Germinal center (tissue), 1 donor: ENCODE measurements at regions not wholly inside any gene's neighbourhood (a gene's known extent, or its start where the extent isn't known, plus 50 kb on each side); places are given as distances from the start of the nearest gene placed in this dataset.
A peak's percentile ranks its signal among the peaks of the same experiment; 100 is the strongest.
"Not testable (repeated sequence)": the region's sequence is repeated elsewhere in the genome, so short reads cannot be mapped to it uniquely, and the experiment has no call there.

Source experiments
- DNase-seq: peaks from one replicate; pipeline ENCODE4 v3.0.0; 2012; ENCODE audit warnings: mixed read lengths, low spot score

- no peak for DNase-seq
Observed at GRCh38 chr13:78139765-78140164, 221.1 kb upstream of the EDNRB start.

GRCh38 chr13:78138756-78139155, 220.1 kb upstream of the EDNRB start:
- no peak for DNase-seq

- peak; percentile 25 for DNase-seq
Observed at GRCh38 chr13:78137404-78138142, 218.9 kb upstream of the EDNRB start.

- no peak for DNase-seq
Observed at GRCh38 chr13:78136966-78137365, 218.3 kb upstream of the EDNRB start.

- no peak for DNase-seq
Observed at GRCh38 chr13:78133511-78133910, 214.9 kb upstream of the EDNRB start.

GRCh38 chr13:78131811-78132210, 213.2 kb upstream of the EDNRB start:
- no peak for DNase-seq

- no peak for DNase-seq
Observed at GRCh38 chr13:78131346-78131745, 212.7 kb upstream of the EDNRB start.

GRCh38 chr13:78129823-78130222, 211.2 kb upstream of the EDNRB start:
- DNase-seq: no peak

- no peak for DNase-seq
Observed at GRCh38 chr13:78129359-78129758, 210.7 kb upstream of the EDNRB start.

GRCh38 chr13:78121459-78122348, 203.1 kb upstream of the EDNRB start:
- DNase-seq: peak; percentile 10

GRCh38 chr13:78121001-78121400, 202.4 kb upstream of the EDNRB start:
- no peak for DNase-seq

- not testable (repeated sequence) for DNase-seq
Observed at GRCh38 chr13:78120144-78120543, 201.5 kb upstream of the EDNRB start.

- DNase-seq: not testable (repeated sequence)
Observed at GRCh38 chr13:78117070-78117469, 198.4 kb upstream of the EDNRB start.

GRCh38 chr13:78105656-78106055, 187.0 kb upstream of the EDNRB start:
- no peak for DNase-seq

GRCh38 chr13:78103936-78104335, 185.3 kb upstream of the EDNRB start:
- no peak for DNase-seq

GRCh38 chr13:78102741-78103140, 184.1 kb upstream of the EDNRB start:
- DNase-seq: no peak

- DNase-seq: no peak
Observed at GRCh38 chr13:78102121-78102677, 183.6 kb upstream of the EDNRB start.

- DNase-seq: no peak
Observed at GRCh38 chr13:78100486-78100885, 181.9 kb upstream of the EDNRB start.

GRCh38 chr13:78098249-78098648, 179.6 kb upstream of the EDNRB start:
- no peak for DNase-seq

GRCh38 chr13:78096221-78096620, 177.6 kb upstream of the EDNRB start:
- DNase-seq: no peak

GRCh38 chr13:78087966-78088678, 169.5 kb upstream of the EDNRB start:
- DNase-seq: no peak
